Smooth muscle cell (in vitro differentiated cells): ENCODE measurements at regions not wholly inside any gene's neighbourhood (a gene's known extent, or its start where the extent isn't known, plus 50 kb on each side); places are given as distances from the start of the nearest gene placed in this dataset.

ENCODE experiments used
- DNase-seq: peaks from one replicate; lab custom pipeline; 2025; ENCODE audit not compliant: unreplicated experiment; lab: John Stamatoyannopoulos, UW
- H2AFZ ChIP-seq: fragments of 200-600 bp; sonication (generic); 2 replicates; pipeline ENCODE4 v1.6.0; 2016; ENCODE audit warnings: antibody characterized with exemption, low read depth, mild to moderate bottlenecking
- H3F3A ChIP-seq: fragments of 200-600 bp; sonication (generic); 2 replicates; pipeline ENCODE4 v1.6.0; 2017; ENCODE audit warnings: antibody characterized with exemption, low read depth
- H3K27ac ChIP-seq: fragments of 200-600 bp; sonication (generic); 2 replicates; pipeline ENCODE4 v1.5.1; 2016; ENCODE audit warnings: low read depth, mild to moderate bottlenecking
- H3K27me3 ChIP-seq: fragments of 200-600 bp; sonication (generic); 2 replicates; pipeline ENCODE4 v1.6.1; 2016; ENCODE audit warnings: low read depth, mild to moderate bottlenecking
- H3K36me3 ChIP-seq: fragments of 200-600 bp; sonication (generic); 2 replicates; pipeline ENCODE4 v1.5.1; 2016; ENCODE audit warnings: low read depth
- H3K4me1 ChIP-seq: fragments of 200-600 bp; sonication (generic); 2 replicates; pipeline ENCODE4 v1.5.1; 2016; ENCODE audit warnings: low read depth
- H3K4me2 ChIP-seq: fragments of 200-600 bp; sonication (generic); 2 replicates; pipeline ENCODE4 v1.6.0; 2016; ENCODE audit warnings: mild to moderate bottlenecking
- H3K4me3 ChIP-seq: fragments of 200-600 bp; sonication (generic); 2 replicates; pipeline ENCODE4 v1.5.1; 2016; ENCODE audit warnings: mild to moderate bottlenecking
- H3K79me2 ChIP-seq: fragments of 200-600 bp; sonication (generic); 2 replicates; pipeline ENCODE4 v1.6.0; 2016; ENCODE audit warnings: low read depth, mild to moderate bottlenecking
- H3K9ac ChIP-seq: fragments of 200-600 bp; sonication (generic); 2 replicates; pipeline ENCODE4 v1.6.0; 2016; ENCODE audit warnings: low read depth
- H3K9me3 ChIP-seq: fragments of 200-600 bp; sonication (generic); replicated peaks from 2 replicates; pipeline ENCODE4 v1.5.1; 2016; ENCODE audit warnings: low read depth
- H4K20me1 ChIP-seq: fragments of 200-600 bp; sonication (generic); 2 replicates; pipeline ENCODE4 v1.6.0; 2016; ENCODE audit warnings: low read depth
- WGBS: methylation state at CpG from one replicate; pipeline ENCODE4 v1.1.7; 2016; ENCODE audit warnings: low lambda C conversion rate; 5-methylcytosine and 5-hydroxymethylcytosine counted together
- TF ChIP-seq, protein P1 (sequence below): fragments of 200-600 bp; sonication (generic); IDR thresholded peaks from 2 replicates; pipeline ENCODE4 v1.5.1; 2017; ENCODE audit warnings: borderline replicate concordance, mild to moderate bottlenecking, antibody characterized with exemption; ENCODE audit not compliant: insufficient read depth, poor library complexity, severe bottlenecking

GRCh38 chr5:8226148-8226547 is 357.2 kb downstream of the MTRR start:
- H3K79me2 ChIP-seq = no peaks in the 10 kb centered on the region
- no peaks in the 10 kb centered on the region for H3K27me3 ChIP-seq
- H4K20me1 ChIP-seq = no peaks in the 10 kb centered on the region
- no peak for DNase-seq
- H3K4me2 ChIP-seq = no peak overlapping the region
- TF ChIP-seq, protein P1, sequence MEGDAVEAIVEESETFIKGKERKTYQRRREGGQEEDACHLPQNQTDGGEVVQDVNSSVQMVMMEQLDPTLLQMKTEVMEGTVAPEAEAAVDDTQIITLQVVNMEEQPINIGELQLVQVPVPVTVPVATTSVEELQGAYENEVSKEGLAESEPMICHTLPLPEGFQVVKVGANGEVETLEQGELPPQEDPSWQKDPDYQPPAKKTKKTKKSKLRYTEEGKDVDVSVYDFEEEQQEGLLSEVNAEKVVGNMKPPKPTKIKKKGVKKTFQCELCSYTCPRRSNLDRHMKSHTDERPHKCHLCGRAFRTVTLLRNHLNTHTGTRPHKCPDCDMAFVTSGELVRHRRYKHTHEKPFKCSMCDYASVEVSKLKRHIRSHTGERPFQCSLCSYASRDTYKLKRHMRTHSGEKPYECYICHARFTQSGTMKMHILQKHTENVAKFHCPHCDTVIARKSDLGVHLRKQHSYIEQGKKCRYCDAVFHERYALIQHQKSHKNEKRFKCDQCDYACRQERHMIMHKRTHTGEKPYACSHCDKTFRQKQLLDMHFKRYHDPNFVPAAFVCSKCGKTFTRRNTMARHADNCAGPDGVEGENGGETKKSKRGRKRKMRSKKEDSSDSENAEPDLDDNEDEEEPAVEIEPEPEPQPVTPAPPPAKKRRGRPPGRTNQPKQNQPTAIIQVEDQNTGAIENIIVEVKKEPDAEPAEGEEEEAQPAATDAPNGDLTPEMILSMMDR = no peak
- no peak overlapping the region for H3K27ac ChIP-seq
- no peak overlapping the region for H3K4me3 ChIP-seq
- no peaks in the 10 kb centered on the region for H3K4me1 ChIP-seq
- 86% methylated on average over 3 of the region's 3 CpGs for WGBS
- H3K9me3 ChIP-seq = no peaks in the 10 kb centered on the region
- H3F3A ChIP-seq = no peaks in the 10 kb centered on the region
- H2AFZ ChIP-seq = no peak overlapping the region
- H3K9ac ChIP-seq = no peak overlapping the region
- no peaks in the 10 kb centered on the region for H3K36me3 ChIP-seq

DNA sequence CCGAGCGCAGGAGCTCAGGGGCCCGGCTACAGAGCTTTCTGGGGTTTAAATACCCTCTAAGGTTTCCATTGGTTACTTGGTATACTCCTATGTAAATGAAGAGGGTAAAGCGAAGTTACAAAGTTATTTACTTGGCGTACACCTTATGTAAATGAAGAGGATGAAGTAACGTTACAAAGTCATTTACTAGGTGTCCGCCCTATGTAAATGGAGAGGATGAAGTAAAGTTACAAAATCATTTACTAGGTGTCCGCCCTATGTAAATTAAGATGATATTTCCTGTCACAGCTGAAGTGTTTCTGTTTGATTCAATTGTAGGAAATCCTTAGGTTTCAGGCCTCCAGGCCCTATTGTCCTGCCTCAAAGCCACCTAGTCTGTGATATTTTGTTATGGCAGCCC is 358.2 kb downstream of the MTRR start:
- Histone ChIP-seq H3K9ac (no peak overlapping the region), H3K27me3 (no peaks in the 10 kb centered on the region), H3K27ac (no peak overlapping the region), H3K79me2 (no peaks in the 10 kb centered on the region), H3F3A (no peaks in the 10 kb centered on the region), H3K36me3 (no peaks in the 10 kb centered on the region), H3K9me3 (no peaks in the 10 kb centered on the region), H3K4me3 (no peak overlapping the region), H3K4me1 (no peaks in the 10 kb centered on the region), H3K4me2 (no peak overlapping the region), H2AFZ (no peak overlapping the region), H4K20me1 (no peaks in the 10 kb centered on the region)
- TF ChIP-seq, protein P1 = no peak
- 75% methylated on average over 8 of the region's 8 CpGs for whole genome bisulfite sequencing
- DNase-seq = no peak

- H3K27ac ChIP-seq = no peak overlapping the region
- TF ChIP-seq, protein P1 = no peak
- 80% methylated on average over 4 of the region's 4 CpGs for WGBS
- H3K9ac ChIP-seq = no peak overlapping the region
- no peaks in the 10 kb centered on the region for H3K9me3 ChIP-seq
- H2AFZ ChIP-seq = no peak overlapping the region
- no peak for DNase-seq
- no peak overlapping the region for H3K4me3 ChIP-seq
- no peaks in the 10 kb centered on the region for H3K4me1 ChIP-seq
- no peaks in the 10 kb centered on the region for H4K20me1 ChIP-seq
- H3K27me3 ChIP-seq = no peaks in the 10 kb centered on the region
- no peak overlapping the region for H3K4me2 ChIP-seq
- H3K36me3 ChIP-seq = no peaks in the 10 kb centered on the region
- H3F3A ChIP-seq = no peaks in the 10 kb centered on the region
- no peaks in the 10 kb centered on the region for H3K79me2 ChIP-seq
Measured at GRCh38 chr5:8229551-8229950, 360.6 kb downstream of the MTRR start.

GRCh38 chr5:8230868-8231267 is 361.9 kb downstream of the MTRR start:
- H3K4me1 ChIP-seq = no peaks in the 10 kb centered on the region
- H3K9me3 ChIP-seq = no peaks in the 10 kb centered on the region
- no peak overlapping the region for H3K4me2 ChIP-seq
- H3F3A ChIP-seq = no peaks in the 10 kb centered on the region
- no peaks in the 10 kb centered on the region for H4K20me1 ChIP-seq
- TF ChIP-seq, protein P1 = no peak
- WGBS = 94% methylated on average over 2 of the region's 2 CpGs
- H3K27me3 ChIP-seq = no peaks in the 10 kb centered on the region
- no peak overlapping the region for H3K27ac ChIP-seq
- H2AFZ ChIP-seq = no peak overlapping the region
- DNase-seq = no peak
- H3K4me3 ChIP-seq = no peak overlapping the region
- H3K79me2 ChIP-seq = no peaks in the 10 kb centered on the region
- H3K9ac ChIP-seq = no peak overlapping the region
- H3K36me3 ChIP-seq = no peaks in the 10 kb centered on the region
